NT2/D1 (cell line): ENCODE measurements at regions not wholly inside any gene's neighbourhood (a gene's known extent, or its start where the extent isn't known, plus 50 kb on each side); places are given as distances from the start of the nearest gene placed in this dataset.

Experiments
- SUZ12 ChIP-seq: IDR thresholded peaks from 2 replicates; pipeline ENCODE4 v1.6.1; 2011; ENCODE audit not compliant: insufficient read length, insufficient read depth; ENCODE audit errors: extremely low read depth
- ZNF274 ChIP-seq: IDR thresholded peaks from 2 replicates; pipeline ENCODE4 v1.6.1; 2011; ENCODE audit warnings: mild to moderate bottlenecking, low read depth, low read length

DNA sequence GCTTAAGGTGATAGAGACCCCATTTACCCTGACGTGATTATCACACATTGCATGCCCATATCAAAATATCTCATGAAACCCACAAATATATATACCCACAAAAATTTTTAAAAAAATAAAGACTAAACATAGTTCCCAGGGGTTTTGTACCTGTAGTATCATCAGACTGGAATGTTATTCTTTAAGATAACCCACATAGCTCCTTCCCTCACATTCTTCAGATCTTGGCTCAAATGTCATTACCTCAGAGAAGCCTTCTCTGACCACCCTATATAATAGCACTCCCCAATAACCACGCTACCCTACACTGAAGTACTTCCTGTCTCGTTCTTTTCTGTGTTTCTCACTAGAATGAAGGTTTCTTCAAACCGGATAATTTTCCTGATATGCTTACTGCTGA is 138.3 kb upstream of the SNX7 start:
- TF ChIP-seq ZNF274 (no peak), SUZ12 (no peak)
